Stomach smooth muscle (tissue), 2 donors: ENCODE measurements at regions not wholly inside any gene's neighbourhood (a gene's known extent, or its start where the extent isn't known, plus 50 kb on each side); places are given as distances from the start of the nearest gene placed in this dataset.

Source experiments
- H3K27ac ChIP-seq: one replicate; pipeline ENCODE4 v1.7.0; 2013; ENCODE audit warnings: mild to moderate bottlenecking, low read length, inconsistent platforms
- H3K27me3 ChIP-seq, 2 donors: one replicate each; pipeline ENCODE4 v1.7.0; 2013; ENCODE audit warnings: low read length in 2 of 2; ENCODE audit not compliant: insufficient read depth in 2 of 2, control insufficient read depth in 1 of 2
- H3K36me3 ChIP-seq, 2 donors: one replicate each; pipeline ENCODE4 v1.7.0; 2013; ENCODE audit warnings: low read length in 2 of 2; ENCODE audit not compliant: control insufficient read depth in 2 of 2, insufficient read depth in 2 of 2
- H3K4me1 ChIP-seq: one replicate; pipeline ENCODE4 v1.7.0; 2013; ENCODE audit warnings: low read length; ENCODE audit not compliant: control insufficient read depth, insufficient read depth
- H3K4me3 ChIP-seq, 2 donors: one replicate each; pipeline ENCODE4 v1.7.0; 2013; ENCODE audit warnings: low read length in 2 of 2
- H3K9ac ChIP-seq, 2 donors: one replicate each; pipeline ENCODE4 v1.7.0; 2013; ENCODE audit warnings: low read length in 2 of 2, mild to moderate bottlenecking in 1 of 2
- H3K9me3 ChIP-seq, 2 donors: one replicate each; pipeline ENCODE4 v1.7.0; 2013; ENCODE audit warnings: low read length in 2 of 2; ENCODE audit not compliant: control insufficient read depth in 2 of 2
- donor health status: healthy.
- donor health status: Pancreatic carcinoma.

DNA sequence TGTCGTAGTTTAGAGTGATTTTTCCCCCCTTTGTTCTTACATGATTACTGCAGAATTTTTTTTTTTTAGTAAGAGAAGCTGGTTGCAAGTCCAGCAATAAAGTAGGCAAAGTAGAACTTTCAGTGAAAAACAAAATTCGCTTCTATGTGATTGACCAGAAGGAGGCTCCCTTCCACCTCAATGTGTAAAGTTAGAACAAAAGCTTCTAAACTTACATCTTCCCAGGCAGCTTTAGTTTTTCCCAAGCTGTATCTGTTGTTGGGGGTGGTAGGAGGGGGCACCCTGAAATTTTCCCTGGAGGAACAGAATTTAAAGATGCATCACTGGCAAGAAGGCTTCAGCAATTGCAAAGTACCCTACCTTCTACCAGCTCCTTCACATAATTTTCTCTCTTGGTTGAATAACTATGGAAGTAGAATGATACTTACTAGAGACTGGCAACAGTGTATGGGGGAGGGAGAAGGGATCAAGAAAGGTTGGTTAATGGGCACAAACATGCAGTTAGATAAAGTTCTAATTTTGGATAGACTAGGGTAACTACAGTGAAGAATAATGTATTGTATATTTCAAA lies 87.3 kb upstream of the E2F7 start:
- H3K36me3 ChIP-seq: no peaks in the 10 kb centered on the region
- H3K9ac ChIP-seq: no peak overlapping the region
- no peaks in the 10 kb centered on the region for H3K4me1 ChIP-seq
- H3K9me3 ChIP-seq: no peaks in the 10 kb centered on the region
- no peak overlapping the region for H3K27ac ChIP-seq
- H3K27me3 ChIP-seq: no peaks in the 10 kb centered on the region
- H3K4me3 ChIP-seq: no peak overlapping the region

DNA sequence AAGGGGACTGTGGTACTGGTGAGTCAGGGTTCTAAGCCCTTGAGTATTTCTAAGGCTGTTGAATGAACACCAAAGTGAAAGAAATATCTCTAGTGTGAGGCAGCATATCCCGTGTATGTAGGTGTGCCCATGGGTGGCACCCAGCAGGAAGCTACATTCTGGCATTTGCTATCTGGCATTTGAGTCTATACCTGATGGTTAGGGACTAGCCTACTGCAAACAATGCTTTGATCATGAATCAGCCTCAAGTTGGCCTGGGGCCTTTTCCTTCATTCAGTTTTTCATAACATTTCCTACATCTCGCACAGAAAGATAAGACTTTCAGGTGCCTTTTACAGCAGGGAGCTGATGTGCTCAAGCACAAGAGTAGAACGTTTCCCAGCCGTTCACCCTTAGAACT lies 85.7 kb upstream of the E2F7 start:
- H3K9me3 ChIP-seq: no peaks in the 10 kb centered on the region
- no peaks in the 10 kb centered on the region for H3K27me3 ChIP-seq
- no peak overlapping the region for H3K4me3 ChIP-seq
- H3K36me3 ChIP-seq: no peaks in the 10 kb centered on the region
- no peaks in the 10 kb centered on the region for H3K4me1 ChIP-seq
- H3K27ac ChIP-seq: no peak overlapping the region
- no peak overlapping the region for H3K9ac ChIP-seq

DNA sequence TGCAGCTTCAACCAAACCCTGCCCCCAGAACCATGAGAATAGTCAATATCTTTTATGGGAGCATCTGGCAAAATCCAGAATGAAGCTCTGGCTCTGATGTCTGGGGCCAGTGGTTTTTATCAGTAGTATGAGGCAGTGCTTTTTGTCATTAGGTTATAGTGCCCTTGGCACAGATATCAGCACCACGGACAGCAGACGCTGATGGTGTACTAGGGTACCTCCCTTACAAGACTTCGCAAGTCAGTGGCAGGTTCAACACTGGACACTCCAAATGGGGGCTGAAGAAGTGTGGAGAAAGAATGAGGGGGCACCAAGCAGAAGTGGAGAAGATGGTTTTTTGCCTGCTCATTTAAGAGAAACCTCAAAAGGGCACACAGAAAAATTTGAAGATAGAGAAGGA lies 68.2 kb upstream of the E2F7 start:
- no peak overlapping the region for H3K27ac ChIP-seq
- no peaks in the 10 kb centered on the region for H3K36me3 ChIP-seq
- no peaks in the 10 kb centered on the region for H3K9me3 ChIP-seq

DNA sequence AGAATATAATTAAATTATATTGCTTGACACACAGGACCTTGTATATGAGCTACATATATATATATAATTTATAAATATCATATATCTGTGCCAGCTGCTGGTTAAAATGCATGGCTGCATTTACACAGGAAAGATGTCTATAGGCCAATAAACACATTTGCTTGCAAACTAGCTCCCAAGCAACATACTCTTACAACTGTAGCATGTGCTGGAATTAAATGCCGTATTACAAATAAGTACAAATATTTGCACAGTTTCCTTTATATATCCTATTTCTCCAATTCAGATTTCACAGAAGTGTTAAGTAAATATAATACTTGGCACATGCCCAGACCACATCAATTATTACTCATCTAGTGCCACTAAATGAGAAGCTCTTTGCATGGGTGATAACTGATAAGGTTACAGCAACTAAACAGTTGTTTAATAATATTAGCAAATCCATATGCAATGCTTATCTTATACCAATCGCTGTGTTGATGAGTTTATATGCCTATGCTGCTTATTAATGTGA lies 66.7 kb upstream of the E2F7 start:
- no peak overlapping the region for H3K27ac ChIP-seq
- H3K9ac ChIP-seq: no peak overlapping the region
- H3K36me3 ChIP-seq: no peaks in the 10 kb centered on the region
- H3K27me3 ChIP-seq: no peaks in the 10 kb centered on the region
- H3K4me3 ChIP-seq: no peak overlapping the region
- no peaks in the 10 kb centered on the region for H3K4me1 ChIP-seq
- no peaks in the 10 kb centered on the region for H3K9me3 ChIP-seq

More for the DNA sequence above, 68.2 kb upstream of the E2F7 start:
- Histone ChIP-seq H3K9ac (no peak overlapping the region), H3K4me1 (no peaks in the 10 kb centered on the region), H3K4me3 (no peak overlapping the region), H3K27me3 (no peaks in the 10 kb centered on the region)

DNA sequence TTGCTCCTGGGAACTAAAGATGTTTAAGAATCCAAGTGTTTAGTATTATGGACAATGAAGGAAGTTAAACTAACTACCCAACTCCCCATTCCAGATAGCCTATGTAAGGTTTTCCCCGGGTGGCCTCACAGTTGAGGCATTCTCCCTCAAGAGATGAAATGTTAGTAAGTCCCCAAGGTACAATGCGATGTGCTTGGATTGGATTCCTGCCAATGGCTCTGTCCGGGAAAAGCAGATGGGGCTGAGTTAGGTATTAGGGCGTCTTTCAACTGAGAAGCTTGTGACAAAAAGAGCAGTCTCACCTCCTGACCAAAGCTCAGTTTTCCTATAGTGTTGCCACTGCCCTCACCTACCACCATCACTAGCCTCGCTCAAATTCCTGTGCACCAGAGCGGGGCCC lies 64.8 kb upstream of the E2F7 start:
- H3K4me3 ChIP-seq: no peak overlapping the region
- no peaks in the 10 kb centered on the region for H3K36me3 ChIP-seq
- no peak overlapping the region for H3K9ac ChIP-seq
- no peaks in the 10 kb centered on the region for H3K9me3 ChIP-seq
- no peaks in the 10 kb centered on the region for H3K27me3 ChIP-seq
- no peaks in the 10 kb centered on the region for H3K4me1 ChIP-seq
- H3K27ac ChIP-seq: no peak overlapping the region

DNA sequence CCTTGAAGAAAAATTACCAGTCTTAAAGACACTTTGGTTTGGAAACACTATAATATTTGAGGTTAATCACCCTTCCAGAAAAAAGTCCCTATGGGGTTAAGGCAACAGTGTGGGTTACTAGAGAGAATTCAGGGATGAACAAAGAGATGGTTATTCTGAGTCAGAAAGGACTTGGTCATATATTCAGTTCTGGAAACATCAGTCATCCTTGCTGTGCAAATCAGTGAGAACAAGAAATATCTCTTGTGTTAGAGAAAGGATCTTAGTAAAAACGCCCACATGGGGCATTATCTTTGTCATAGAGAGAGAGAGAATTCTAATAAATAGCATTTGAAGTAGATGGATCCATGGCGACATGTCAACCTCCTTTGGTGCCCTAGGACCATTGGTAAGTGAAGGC lies 59.4 kb upstream of the E2F7 start:
- no peaks in the 10 kb centered on the region for H3K36me3 ChIP-seq

DNA sequence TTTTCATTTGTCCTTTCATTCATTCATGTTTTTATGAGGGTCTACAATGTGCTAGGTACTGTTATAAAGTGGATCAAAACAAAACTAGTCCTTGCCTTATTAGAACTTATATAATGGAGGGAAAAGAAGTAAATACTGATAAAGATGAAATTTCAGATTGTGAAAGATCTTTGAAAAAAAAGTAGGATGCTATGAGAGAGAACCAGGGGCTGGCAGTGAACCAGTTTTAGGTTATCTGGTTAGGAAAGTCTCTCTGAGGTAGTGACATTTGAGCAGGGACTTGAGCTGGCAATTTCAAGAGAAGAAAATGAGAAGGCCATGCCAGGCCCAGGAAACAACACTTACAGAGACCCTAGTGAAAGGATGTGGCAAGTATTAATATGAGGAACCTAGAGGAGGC lies 57.3 kb upstream of the E2F7 start:
- H3K27ac ChIP-seq: no peak overlapping the region
- H3K9ac ChIP-seq: no peak overlapping the region
- H3K9me3 ChIP-seq: no peaks in the 10 kb centered on the region
- no peaks in the 10 kb centered on the region for H3K27me3 ChIP-seq
- H3K36me3 ChIP-seq: no peaks in the 10 kb centered on the region
- no peaks in the 10 kb centered on the region for H3K4me1 ChIP-seq
- no peak overlapping the region for H3K4me3 ChIP-seq

More for the DNA sequence above, 59.4 kb upstream of the E2F7 start:
- H3K9me3 ChIP-seq: no peaks in the 10 kb centered on the region
- no peaks in the 10 kb centered on the region for H3K4me1 ChIP-seq
- no peak overlapping the region for H3K27ac ChIP-seq
- no peaks in the 10 kb centered on the region for H3K27me3 ChIP-seq
- no peak overlapping the region for H3K4me3 ChIP-seq
- no peak overlapping the region for H3K9ac ChIP-seq

DNA sequence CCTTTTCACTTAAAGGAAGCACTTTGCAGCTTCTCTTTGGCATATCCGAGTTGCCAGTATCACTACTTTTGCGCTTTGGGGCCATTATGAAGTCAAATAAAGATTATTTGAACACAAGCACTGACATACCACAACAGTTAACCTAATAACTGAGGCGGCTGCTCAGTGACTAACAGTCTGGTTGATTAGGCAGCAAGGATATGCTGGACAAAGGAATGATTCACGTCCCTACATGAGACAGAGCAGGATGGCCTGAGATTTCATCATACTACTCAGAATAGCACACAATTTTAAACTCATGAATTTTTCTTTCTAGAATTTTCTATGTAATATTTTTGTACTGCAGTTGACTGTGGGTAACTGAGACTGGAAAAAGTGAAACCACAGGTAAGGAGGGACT lies 56.9 kb upstream of the E2F7 start:
- H3K27ac ChIP-seq: no peak overlapping the region
- no peak overlapping the region for H3K4me3 ChIP-seq
- no peaks in the 10 kb centered on the region for H3K4me1 ChIP-seq
- no peaks in the 10 kb centered on the region for H3K9me3 ChIP-seq
- H3K27me3 ChIP-seq: no peaks in the 10 kb centered on the region
- no peaks in the 10 kb centered on the region for H3K36me3 ChIP-seq
- H3K9ac ChIP-seq: no peak overlapping the region

DNA sequence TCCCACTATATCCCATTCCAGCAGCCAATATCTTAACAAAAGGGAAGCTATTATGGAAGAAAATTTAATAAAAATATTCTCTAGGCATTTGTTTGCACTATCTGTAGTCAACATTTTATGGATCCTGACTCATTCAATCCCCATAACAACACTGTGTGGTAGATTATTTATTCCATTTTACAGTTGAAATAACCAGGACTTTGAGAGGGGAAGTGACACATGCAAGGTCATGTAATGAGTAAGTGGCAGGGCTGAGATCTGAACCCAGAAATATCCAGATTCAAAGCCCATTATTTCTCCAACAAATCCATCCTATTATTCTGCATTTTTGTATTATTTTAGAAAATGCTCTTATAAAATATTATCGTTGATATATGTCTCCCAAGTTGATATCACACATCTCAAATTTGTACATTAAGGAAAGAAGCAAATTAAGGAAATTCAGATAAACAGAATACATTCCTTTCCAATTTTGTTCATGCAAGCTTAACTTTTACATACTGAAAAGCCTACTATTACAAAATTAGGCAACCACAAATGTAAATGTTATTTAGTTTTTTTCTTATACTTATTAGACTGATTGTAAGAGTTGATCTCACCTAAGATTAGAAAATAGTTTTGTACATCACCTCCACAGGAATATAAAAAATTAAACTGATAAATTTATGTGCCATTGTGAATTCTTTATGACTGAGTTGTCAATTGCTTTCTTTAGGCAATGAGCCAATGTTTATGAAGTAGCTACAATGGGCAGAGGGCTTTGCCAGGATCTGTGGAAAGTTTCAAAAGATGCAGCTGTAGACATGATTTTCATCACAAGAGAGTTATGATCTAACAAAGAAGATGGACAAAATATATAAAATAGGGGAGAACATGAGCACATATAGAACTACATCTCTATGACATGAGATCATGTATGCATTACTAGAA lies 55.1 kb upstream of the E2F7 start:
- no peak overlapping the region for H3K4me3 ChIP-seq
- H3K4me1 ChIP-seq: no peaks in the 10 kb centered on the region
- H3K9ac ChIP-seq: no peak overlapping the region
- H3K27ac ChIP-seq: no peak overlapping the region
- H3K9me3 ChIP-seq: no peaks in the 10 kb centered on the region
- H3K36me3 ChIP-seq: no peaks in the 10 kb centered on the region
- no peaks in the 10 kb centered on the region for H3K27me3 ChIP-seq

DNA sequence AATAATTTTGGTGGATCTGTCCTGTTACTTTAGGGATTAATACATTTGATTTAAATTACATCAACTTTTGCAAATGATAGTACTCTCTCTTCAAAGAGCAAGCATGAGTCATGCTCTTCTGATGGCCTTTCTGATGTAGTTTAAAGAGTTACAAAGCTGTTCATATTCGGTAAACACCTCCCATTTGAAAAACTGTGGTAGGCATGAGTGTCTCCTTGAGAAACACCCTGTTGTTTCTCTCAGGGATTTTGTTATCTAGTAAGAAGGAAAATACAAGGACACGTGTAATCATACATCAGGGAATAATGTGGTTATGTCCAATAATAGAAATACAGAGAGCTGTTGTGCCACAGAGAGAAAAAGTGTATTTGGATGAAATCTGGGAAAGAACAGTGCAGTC lies 53.3 kb upstream of the E2F7 start:
- Histone ChIP-seq H3K4me3 (no peak overlapping the region), H3K36me3 (no peaks in the 10 kb centered on the region), H3K4me1 (no peaks in the 10 kb centered on the region), H3K27me3 (peaks cover 0 to 2% of the 10 kb centered on the region in 2 donors), H3K9ac (no peak overlapping the region), H3K9me3 (no peaks in the 10 kb centered on the region), H3K27ac (no peak overlapping the region)

DNA sequence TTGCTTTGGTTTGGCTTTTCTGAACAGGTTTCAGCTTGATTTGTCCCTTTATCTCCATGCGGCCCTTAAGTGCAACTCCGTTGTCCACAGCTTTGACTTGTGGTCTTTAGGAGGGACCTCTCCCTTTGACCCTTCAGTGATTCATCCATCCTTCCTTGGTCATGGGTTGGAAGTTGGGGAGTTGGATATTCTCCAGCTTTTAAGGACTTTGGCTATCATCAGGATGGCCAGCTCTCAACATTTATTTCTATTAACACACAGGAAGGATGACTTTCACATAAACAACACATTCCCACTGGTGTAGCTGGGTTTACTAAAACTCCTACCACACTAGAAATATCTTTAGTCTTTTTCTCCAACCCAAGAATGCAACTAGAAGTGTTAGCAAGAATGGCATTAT lies 50.9 kb upstream of the E2F7 start:
- H3K9me3 ChIP-seq: peaks cover 0 to 3% of the 10 kb centered on the region in 2 donors
- no peak overlapping the region for H3K27ac ChIP-seq

More for the DNA sequence above, 50.9 kb upstream of the E2F7 start:
- H3K4me1 ChIP-seq: no peaks in the 10 kb centered on the region
- H3K36me3 ChIP-seq: no peaks in the 10 kb centered on the region
- peaks cover 0 to 2% of the 10 kb centered on the region in 2 donors for H3K27me3 ChIP-seq
- no peak overlapping the region for H3K4me3 ChIP-seq
- H3K9ac ChIP-seq: no peak overlapping the region
